NCI-H748 treated with DMSO at 0.1 percent for 48 hours (cell line): ENCODE measurements at regions not wholly inside any gene's neighbourhood (a gene's known extent, or its start where the extent isn't known, plus 50 kb on each side); places are given as distances from the start of the nearest gene placed in this dataset.

Source experiments
- DNase-seq: peaks from one replicate; lab custom pipeline; 2025; lab: John Stamatoyannopoulos, UW

GRCh38 chr4:3831529-3832150 lies 65.5 kb downstream of the ADRA2C start:
- DNase-seq = no peak

- DNase-seq = no peak
These were observed 66.5 kb downstream of the ADRA2C start for GRCh38 chr4:3832536-3833220.

- no peak for DNase-seq
These were observed 67.3 kb downstream of the ADRA2C start for GRCh38 chr4:3833326-3833989.

- DNase-seq = no peak
These were observed 68.0 kb downstream of the ADRA2C start for GRCh38 chr4:3834186-3834662.

GRCh38 chr4:3834663-3835521 lies 68.7 kb downstream of the ADRA2C start:
- no peak for DNase-seq

GRCh38 chr4:3835527-3836405 lies 69.6 kb downstream of the ADRA2C start:
- no peak for DNase-seq

- no peak for DNase-seq
These were observed 70.2 kb downstream of the ADRA2C start for GRCh38 chr4:3836406-3836755.

GRCh38 chr4:3836756-3837601 lies 70.8 kb downstream of the ADRA2C start:
- DNase-seq = no peak

- DNase-seq = no peak
These were observed 72.5 kb downstream of the ADRA2C start for GRCh38 chr4:3838437-3839380.

- DNase-seq = no peak
These were observed 79.0 kb downstream of the ADRA2C start for GRCh38 chr4:3845094-3845743.

- no peak for DNase-seq
These were observed 79.7 kb downstream of the ADRA2C start for GRCh38 chr4:3845744-3846429.

GRCh38 chr4:3847211-3847940 lies 81.2 kb downstream of the ADRA2C start:
- no peak for DNase-seq

- DNase-seq = no peak
These were observed 82.1 kb downstream of the ADRA2C start for GRCh38 chr4:3848323-3848722.

GRCh38 chr4:3849140-3849539 lies 83.0 kb downstream of the ADRA2C start:
- no peak for DNase-seq

GRCh38 chr4:3850128-3850527 lies 83.9 kb downstream of the ADRA2C start:
- DNase-seq = no peak

- DNase-seq = no peak
These were observed 85.0 kb downstream of the ADRA2C start for GRCh38 chr4:3851211-3851610.

- DNase-seq = no peak
These were observed 85.7 kb downstream of the ADRA2C start for GRCh38 chr4:3851881-3852280.
